Upper lobe of right lung (tissue), 1 donor: ENCODE measurements at regions not wholly inside any gene's neighbourhood (a gene's known extent, or its start where the extent isn't known, plus 50 kb on each side); places are given as distances from the start of the nearest gene placed in this dataset.

Source experiments
- ATAC-seq: fragments of 200-7000 bp; cut with Tn5 transposase; one replicate; pipeline ENCODE4 v1.9.1; 2020; ENCODE audit warnings: mild to moderate bottlenecking, moderate library complexity
- DNase-seq: peaks from one replicate; pipeline ENCODE4 v3.0.0-alpha.2; 2020
- H3K27ac ChIP-seq: fragments of 200-600 bp; one replicate; pipeline ENCODE4 v1.8.0; 2022
- H3K27me3 ChIP-seq: fragments of 200-600 bp; one replicate; pipeline ENCODE4 v1.8.0; 2022; ENCODE audit warnings: mild to moderate bottlenecking
- H3K36me3 ChIP-seq: fragments of 200-600 bp; one replicate; pipeline ENCODE4 v1.8.0; 2022
- H3K4me1 ChIP-seq: fragments of 200-600 bp; one replicate; pipeline ENCODE4 v1.8.0; 2022
- H3K4me3 ChIP-seq: fragments of 200-600 bp; one replicate; pipeline ENCODE4 v1.8.0; 2022; ENCODE audit warnings: mild to moderate bottlenecking
- H3K9me3 ChIP-seq: fragments of 200-600 bp; one replicate; pipeline ENCODE4 v1.8.0; 2022
- intact Hi-C: fragments of 100-400 bp; cut with DNase I; formaldehyde crosslinking; loops from one replicate; pipeline ENCODE4 v1.11.0; 2022
- TF ChIP-seq, protein P1 (sequence below): fragments of 200-600 bp; IDR thresholded peaks from one replicate; pipeline ENCODE4 v1.8.0; 2022; ENCODE audit warnings: antibody characterized with exemption
- donor health status: DM: no; HTN: yes; CAD: no; lungs with severe emphysema.

- Histone ChIP-seq H3K4me3 (no peak overlapping the region), H3K9me3 (no peaks in the 10 kb centered on the region), H3K36me3 (no peaks in the 10 kb centered on the region), H3K4me1 (no peaks in the 10 kb centered on the region), H3K27ac (no peak overlapping the region), H3K27me3 (no peaks in the 10 kb centered on the region)
- intact Hi-C loops, result no loop called here
- no peak for DNase-seq
- TF ChIP-seq, protein P1, sequence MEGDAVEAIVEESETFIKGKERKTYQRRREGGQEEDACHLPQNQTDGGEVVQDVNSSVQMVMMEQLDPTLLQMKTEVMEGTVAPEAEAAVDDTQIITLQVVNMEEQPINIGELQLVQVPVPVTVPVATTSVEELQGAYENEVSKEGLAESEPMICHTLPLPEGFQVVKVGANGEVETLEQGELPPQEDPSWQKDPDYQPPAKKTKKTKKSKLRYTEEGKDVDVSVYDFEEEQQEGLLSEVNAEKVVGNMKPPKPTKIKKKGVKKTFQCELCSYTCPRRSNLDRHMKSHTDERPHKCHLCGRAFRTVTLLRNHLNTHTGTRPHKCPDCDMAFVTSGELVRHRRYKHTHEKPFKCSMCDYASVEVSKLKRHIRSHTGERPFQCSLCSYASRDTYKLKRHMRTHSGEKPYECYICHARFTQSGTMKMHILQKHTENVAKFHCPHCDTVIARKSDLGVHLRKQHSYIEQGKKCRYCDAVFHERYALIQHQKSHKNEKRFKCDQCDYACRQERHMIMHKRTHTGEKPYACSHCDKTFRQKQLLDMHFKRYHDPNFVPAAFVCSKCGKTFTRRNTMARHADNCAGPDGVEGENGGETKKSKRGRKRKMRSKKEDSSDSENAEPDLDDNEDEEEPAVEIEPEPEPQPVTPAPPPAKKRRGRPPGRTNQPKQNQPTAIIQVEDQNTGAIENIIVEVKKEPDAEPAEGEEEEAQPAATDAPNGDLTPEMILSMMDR, result no peak
- no peak for ATAC-seq
These were observed 86.7 kb downstream of the S1PR1 start for GRCh38 chr1:101323535-101323934.

- Histone ChIP-seq H3K9me3 (no peaks in the 10 kb centered on the region), H3K27me3 (no peaks in the 10 kb centered on the region), H3K27ac (no peak overlapping the region), H3K4me1 (no peaks in the 10 kb centered on the region), H3K4me3 (no peak overlapping the region), H3K36me3 (no peaks in the 10 kb centered on the region)
- TF ChIP-seq, protein P1, result no peak
- intact Hi-C loops, result no loop called here
- no peak for ATAC-seq
- no peak for DNase-seq
These were observed 88.3 kb downstream of the S1PR1 start for GRCh38 chr1:101325144-101325543.

DNA sequence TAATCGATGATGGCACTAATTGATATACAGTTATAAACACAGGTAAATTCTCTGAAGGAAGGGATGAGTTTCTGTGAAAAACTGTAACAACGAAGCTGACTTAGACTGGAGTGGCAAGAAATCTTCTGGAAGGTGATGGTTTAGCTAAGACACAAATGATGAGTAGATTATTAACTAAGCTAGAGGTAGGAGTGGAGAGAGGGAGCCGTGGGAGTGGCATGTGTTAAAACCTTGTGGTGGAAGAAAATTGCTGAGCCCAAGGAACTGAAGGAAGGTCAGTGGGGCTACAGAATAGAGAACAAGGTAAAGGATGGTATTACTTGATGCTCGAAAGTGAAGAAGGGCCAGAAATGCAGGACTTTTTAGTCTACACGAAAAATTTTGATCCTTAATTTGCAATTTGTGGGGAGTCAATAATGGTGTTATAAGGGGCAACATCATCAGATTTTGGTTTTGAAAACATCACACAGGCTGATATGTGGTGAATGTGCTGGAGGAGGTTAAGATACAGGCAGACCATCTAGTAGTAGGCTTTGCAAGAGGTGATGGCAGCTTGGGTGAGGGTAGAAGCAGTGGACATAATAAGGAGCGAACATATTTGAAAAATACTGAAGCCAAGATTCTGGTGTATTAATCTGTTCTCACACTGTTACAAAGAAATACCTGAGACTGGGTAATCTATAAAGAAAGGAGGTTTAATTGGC is 93.8 kb downstream of the S1PR1 start:
- intact Hi-C loops, result no loop called here
- Histone ChIP-seq H3K4me3 (no peak overlapping the region), H3K27ac (no peak overlapping the region), H3K9me3 (no peaks in the 10 kb centered on the region), H3K36me3 (no peaks in the 10 kb centered on the region), H3K4me1 (no peaks in the 10 kb centered on the region), H3K27me3 (no peaks in the 10 kb centered on the region)
- DNase-seq, result no peak
- ATAC-seq, result no peak
- TF ChIP-seq, protein P1, result no peak

DNA sequence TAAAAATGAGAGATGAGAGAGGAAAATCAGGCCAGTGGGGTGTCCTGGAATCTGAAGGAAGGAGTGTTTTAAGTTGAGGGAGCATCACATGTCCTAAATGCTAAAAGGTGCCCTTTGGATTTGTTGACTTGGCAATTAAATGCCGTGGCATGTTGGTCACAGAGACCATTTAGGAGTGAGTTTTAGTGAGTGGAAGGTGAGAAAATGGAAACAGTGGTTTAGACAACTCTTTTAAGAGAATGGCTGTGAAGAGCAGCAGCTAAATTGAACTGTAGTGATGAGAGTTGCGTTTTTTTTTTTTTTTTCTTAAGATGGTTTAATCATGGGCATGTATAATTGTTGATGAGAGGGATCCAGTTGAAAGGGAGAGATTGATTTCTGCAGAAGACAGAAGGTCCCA is 95.0 kb downstream of the S1PR1 start:
- Histone ChIP-seq H3K27me3 (no peaks in the 10 kb centered on the region), H3K4me3 (no peak overlapping the region), H3K36me3 (no peaks in the 10 kb centered on the region), H3K27ac (no peak overlapping the region), H3K9me3 (no peaks in the 10 kb centered on the region), H3K4me1 (no peaks in the 10 kb centered on the region)
- no peak for ATAC-seq
- intact Hi-C loops, result no loop called here
- TF ChIP-seq, protein P1, result no peak
- no peak for DNase-seq

- H3K9me3 ChIP-seq, result no peaks in the 10 kb centered on the region
- TF ChIP-seq, protein P1, result no peak
- H3K4me1 ChIP-seq, result no peaks in the 10 kb centered on the region
- ATAC-seq, result no peak
- H3K36me3 ChIP-seq, result no peaks in the 10 kb centered on the region
- H3K27ac ChIP-seq, result no peak overlapping the region
- intact Hi-C loops, result no loop called here
- DNase-seq, result no peak
- no peak overlapping the region for H3K4me3 ChIP-seq
- H3K27me3 ChIP-seq, result no peaks in the 10 kb centered on the region
These were observed 95.8 kb downstream of the S1PR1 start for GRCh38 chr1:101332633-101333032.

GRCh38 chr1:101333186-101333585 is 96.4 kb downstream of the S1PR1 start:
- Histone ChIP-seq H3K9me3 (no peaks in the 10 kb centered on the region), H3K27ac (no peak overlapping the region), H3K4me3 (no peak overlapping the region), H3K27me3 (no peaks in the 10 kb centered on the region), H3K36me3 (no peaks in the 10 kb centered on the region), H3K4me1 (no peaks in the 10 kb centered on the region)
- TF ChIP-seq, protein P1, result no peak
- DNase-seq, result no peak
- intact Hi-C loops, result no loop called here
- ATAC-seq, result no peak
